ENCODE measurements at regions not wholly inside any gene's neighbourhood (a gene's known extent, or its start where the extent isn't known, plus 50 kb on each side); places are given as distances from the start of the nearest gene placed in this dataset.

GRCh38 chr2:15768142-15768541 lies 172.2 kb upstream of the MYCN start:
- WGBS, 2 donors (ENCODE audit: low coverage in 1 of 2), result 84 to 100% methylated on average over 3 to 5 of the region's 7 CpGs
- H3K4me1 ChIP-seq, result no peaks in the 10 kb centered on the region
- no peak for ATAC-seq
- TF ChIP-seq POLR2A (IDR thresholded peaks at IDR 0.05) (no peak), CTCF (IDR thresholded peaks at IDR 0.05) (no peak), EP300 (IDR thresholded peaks at IDR 0.05) (no peak), POLR2AphosphoS5 (IDR thresholded peaks at IDR 0.05) (no peak)
- H3K27me3 ChIP-seq, result no peaks in the 10 kb centered on the region
- H3K4me3 ChIP-seq, result no peak overlapping the region
- H3K27ac ChIP-seq, result no peak overlapping the region
- no peaks in the 10 kb centered on the region for H3K36me3 ChIP-seq
- no peaks in the 10 kb centered on the region for H3K9me3 ChIP-seq

DNA sequence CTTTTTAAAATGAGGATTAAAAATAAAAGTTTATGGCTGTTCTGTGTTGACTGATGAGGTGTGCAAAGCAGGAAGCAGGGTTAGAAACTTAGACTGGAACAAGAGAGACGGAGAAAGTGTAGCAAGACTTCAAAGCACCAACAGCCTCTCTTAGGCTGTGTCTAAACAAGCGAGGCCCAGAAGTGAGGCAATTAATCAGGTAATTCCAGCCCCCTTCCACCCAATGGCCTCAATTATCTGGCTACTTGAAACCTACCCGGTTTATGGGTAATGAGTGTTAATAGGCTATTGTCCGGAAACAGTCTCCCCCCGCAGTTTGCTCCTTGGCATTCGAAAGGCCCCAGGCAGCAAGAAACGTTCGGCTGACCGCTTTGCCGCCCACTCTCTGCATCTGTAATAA lies 171.7 kb upstream of the MYCN start:
- no peak for TF ChIP-seq POLR2A (IDR thresholded peaks at IDR 0.05)
- TF ChIP-seq CTCF (IDR thresholded peaks at IDR 0.05), result no peak
- TF ChIP-seq EP300 (IDR thresholded peaks at IDR 0.05), result no peak
- no peak for TF ChIP-seq POLR2AphosphoS5 (IDR thresholded peaks at IDR 0.05)
- 60 to 78% methylated on average over 1 to 8 of the region's 10 CpGs for WGBS, 2 donors (ENCODE audit: low coverage in 1 of 2)
- Histone ChIP-seq H3K9me3 (no peaks in the 10 kb centered on the region), H3K4me3 (no peak overlapping the region), H3K27ac (no peak overlapping the region), H3K4me1 (no peaks in the 10 kb centered on the region), H3K36me3 (no peaks in the 10 kb centered on the region), H3K27me3 (no peaks in the 10 kb centered on the region)
- no peak for ATAC-seq

DNA sequence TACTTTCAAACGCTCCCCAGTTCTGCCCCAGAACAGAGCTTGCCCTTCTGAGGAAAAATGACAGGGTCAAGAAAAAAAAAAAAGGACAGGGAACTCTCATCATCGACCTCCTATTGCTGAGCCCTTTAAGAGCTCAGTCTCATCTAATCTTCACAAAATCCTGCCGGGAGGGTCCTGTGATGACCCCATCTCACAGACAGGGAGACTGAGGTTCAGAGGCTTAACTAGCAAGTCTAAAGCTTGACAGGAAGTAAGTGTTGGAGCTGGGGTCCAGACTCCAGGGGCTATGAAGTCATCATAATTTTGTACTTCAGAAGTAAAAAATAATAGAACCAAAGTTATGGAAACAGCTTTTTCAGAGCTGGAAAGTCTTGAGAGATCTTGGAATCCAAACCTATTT lies 171.1 kb upstream of the MYCN start:
- no peaks in the 10 kb centered on the region for H3K9me3 ChIP-seq
- WGBS, 2 donors (ENCODE audit: low coverage in 1 of 2), result 75 to 80% methylated on average over 2 of the region's 3 CpGs
- H3K27me3 ChIP-seq, result no peaks in the 10 kb centered on the region
- ATAC-seq, result no peak
- H3K27ac ChIP-seq, result no peak overlapping the region
- H3K36me3 ChIP-seq, result no peaks in the 10 kb centered on the region
- TF ChIP-seq POLR2AphosphoS5 (IDR thresholded peaks at IDR 0.05) (no peak), POLR2A (IDR thresholded peaks at IDR 0.05) (no peak), CTCF (IDR thresholded peaks at IDR 0.05) (no peak), EP300 (IDR thresholded peaks at IDR 0.05) (no peak)
- no peak overlapping the region for H3K4me3 ChIP-seq
- H3K4me1 ChIP-seq, result no peaks in the 10 kb centered on the region

DNA sequence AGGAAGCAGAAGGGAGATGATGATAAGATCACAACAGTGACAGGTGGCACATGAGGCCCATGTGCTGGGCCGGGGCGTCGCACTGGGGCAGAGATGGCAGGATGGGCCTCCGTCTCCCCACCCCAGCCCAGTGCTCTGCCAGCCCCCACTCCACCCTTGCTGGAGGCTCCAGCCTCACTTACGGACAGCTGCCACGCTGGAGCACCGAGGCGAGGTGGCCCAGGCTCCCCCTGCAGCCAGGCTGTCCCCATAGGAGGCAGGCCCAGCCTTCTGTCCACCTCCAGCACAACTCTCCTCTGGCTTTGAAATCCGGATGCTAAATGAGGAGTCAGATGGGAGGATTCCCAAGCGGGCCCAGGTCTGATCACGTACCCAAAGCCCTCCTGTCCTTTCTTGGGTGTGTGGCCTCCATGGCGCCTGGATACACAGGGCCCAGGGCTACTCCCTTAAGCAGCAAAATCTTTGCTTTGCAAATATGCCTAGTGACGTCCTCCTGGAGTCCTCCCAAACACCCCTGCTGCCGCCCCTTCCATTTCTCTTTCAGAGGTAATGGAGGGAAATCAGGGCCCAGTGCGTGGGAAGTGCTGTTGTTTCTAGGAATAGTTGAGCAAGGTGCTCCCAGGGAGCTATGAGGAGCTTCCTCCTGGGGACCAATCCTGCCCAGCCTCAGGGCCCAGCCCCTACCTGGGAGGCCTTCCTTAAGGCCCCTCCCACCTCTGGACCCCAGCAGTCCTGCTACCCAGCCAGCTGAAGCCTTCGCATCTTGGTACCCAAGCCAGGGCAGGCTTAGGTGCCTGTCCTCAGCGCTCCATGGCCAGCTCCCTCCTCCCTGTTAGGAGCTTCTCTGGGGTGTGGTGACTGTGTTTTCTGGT lies 170.4 kb upstream of the MYCN start:
- 78 to 100% methylated on average over 3 to 5 of the region's 17 CpGs for WGBS, 2 donors (ENCODE audit: low coverage in 1 of 2)
- TF ChIP-seq CTCF (IDR thresholded peaks at IDR 0.05) (no peak), EP300 (IDR thresholded peaks at IDR 0.05) (no peak), POLR2AphosphoS5 (IDR thresholded peaks at IDR 0.05) (no peak)
- Histone ChIP-seq H3K27ac (no peak overlapping the region), H3K9me3 (no peaks in the 10 kb centered on the region), H3K36me3 (no peaks in the 10 kb centered on the region), H3K4me1 (no peaks in the 10 kb centered on the region), H3K27me3 (no peaks in the 10 kb centered on the region), H3K4me3 (no peak overlapping the region)
- no peak for ATAC-seq

GRCh38 chr2:15770606-15771005 lies 169.7 kb upstream of the MYCN start:
- TF ChIP-seq EP300 (IDR thresholded peaks at IDR 0.05), result no peak
- no peak for TF ChIP-seq POLR2A (IDR thresholded peaks at IDR 0.05)
- TF ChIP-seq POLR2AphosphoS5 (IDR thresholded peaks at IDR 0.05), result no peak
- 96 to 100% methylated on average over 3 to 4 of the region's 12 CpGs for WGBS, 2 donors (ENCODE audit: low coverage in 1 of 2)
- no peaks in the 10 kb centered on the region for H3K36me3 ChIP-seq
- H3K9me3 ChIP-seq, result no peaks in the 10 kb centered on the region
- no peaks in the 10 kb centered on the region for H3K27me3 ChIP-seq
- no peak overlapping the region for H3K27ac ChIP-seq
- H3K4me3 ChIP-seq, result no peak overlapping the region
- ATAC-seq, result no peak
- H3K4me1 ChIP-seq, result no peaks in the 10 kb centered on the region
